Neural progenitor cell (in vitro differentiated cells): ENCODE measurements at regions not wholly inside any gene's neighbourhood (a gene's known extent, or its start where the extent isn't known, plus 50 kb on each side); places are given as distances from the start of the nearest gene placed in this dataset.
A peak's percentile ranks its signal among the peaks of the same experiment; 100 is the strongest.

Experiments used
- DNase-seq: peaks from one replicate; pipeline ENCODE4 v3.0.0-alpha.2; 2016; ENCODE audit warnings: low spot score
- H2AFZ ChIP-seq: fragments of 200-600 bp; sonication (generic); replicated peaks from 2 replicates; pipeline ENCODE4 v1.6.1; 2016; ENCODE audit warnings: antibody characterized with exemption
- H3F3A ChIP-seq: fragments of 200-600 bp; sonication (generic); 2 replicates; pipeline ENCODE4 v1.6.1; 2016; ENCODE audit warnings: antibody characterized with exemption, low read depth
- H3K27ac ChIP-seq: fragments of 200-600 bp; sonication (generic); 2 replicates; pipeline ENCODE4 v1.5.1; 2016; ENCODE audit warnings: mild to moderate bottlenecking
- H3K27me3 ChIP-seq: fragments of 200-600 bp; sonication (generic); 2 replicates; pipeline ENCODE4 v1.6.1; 2016; ENCODE audit warnings: mild to moderate bottlenecking, moderate library complexity
- H3K36me3 ChIP-seq: fragments of 200-600 bp; sonication (generic); 2 replicates; pipeline ENCODE4 v1.5.1; 2016
- H3K4me1 ChIP-seq: fragments of 200-600 bp; sonication (generic); 2 replicates; pipeline ENCODE4 v1.6.1; 2016; ENCODE audit warnings: mixed run types
- H3K4me2 ChIP-seq: fragments of 200-600 bp; sonication (generic); 2 replicates; pipeline ENCODE4 v1.6.1; 2016
- H3K4me3 ChIP-seq: fragments of 200-600 bp; sonication (generic); 2 replicates; pipeline ENCODE4 v1.5.1; 2016
- H3K79me2 ChIP-seq: fragments of 200-600 bp; sonication (generic); 2 replicates; pipeline ENCODE4 v1.6.1; 2016; ENCODE audit warnings: low read depth
- H3K9ac ChIP-seq: fragments of 200-600 bp; sonication (generic); 2 replicates; pipeline ENCODE4 v1.6.1; 2016
- H3K9me3 ChIP-seq: fragments of 200-600 bp; sonication (generic); 2 replicates; pipeline ENCODE4 v1.5.1; 2016; ENCODE audit warnings: low read depth
- H4K20me1 ChIP-seq: fragments of 200-600 bp; sonication (generic); 2 replicates; pipeline ENCODE4 v1.6.1; 2016; ENCODE audit warnings: low read depth
- H3K27ac Mint-ChIP-seq: 3 replicates; pipeline ENCODE4 v1.8.0; 2021; ENCODE audit warnings: mixed read lengths
- H3K27me3 Mint-ChIP-seq: 2 replicates; pipeline ENCODE4 v1.8.0; 2022; ENCODE audit warnings: low read depth, mild to moderate bottlenecking, inconsistent platforms, moderate library complexity, mixed read lengths; ENCODE audit not compliant: insufficient read depth
- H3K36me3 Mint-ChIP-seq: 3 replicates; pipeline ENCODE4 v1.8.0; 2021; ENCODE audit warnings: mixed read lengths
- H3K4me1 Mint-ChIP-seq: 3 replicates; pipeline ENCODE4 v1.8.0; 2021; ENCODE audit warnings: mixed read lengths
- H3K4me3 Mint-ChIP-seq: 3 replicates; pipeline ENCODE4 v1.8.0; 2021; ENCODE audit warnings: mild to moderate bottlenecking, moderate library complexity, mixed read lengths
- H3K9me3 Mint-ChIP-seq: 3 replicates; pipeline ENCODE4 v1.8.0; 2020; ENCODE audit warnings: mixed read lengths
- CTCF ChIP-seq: fragments of 200-600 bp; sonication (generic); IDR thresholded peaks from 2 replicates; pipeline ENCODE4 v1.5.1; 2017; ENCODE audit warnings: antibody characterized with exemption, mild to moderate bottlenecking
- EZH2 ChIP-seq: fragments of 200-600 bp; sonication (generic); IDR thresholded peaks from 2 replicates; pipeline ENCODE4 v1.6.1; 2017; ENCODE audit warnings: antibody characterized with exemption, mild to moderate bottlenecking, moderate library complexity
- EZH2phosphoT487 ChIP-seq: fragments of 200-600 bp; sonication (generic); IDR thresholded peaks from 2 replicates; pipeline ENCODE4 v1.6.1; 2017; ENCODE audit warnings: antibody characterized with exemption

GRCh38 chr2:67865917-67866316 lies 196.9 kb downstream of the C1D start:
- Histone ChIP-seq H3K4me1 (peaks cover 9% of the 10 kb centered on the region), H3K27me3 (no peaks in the 10 kb centered on the region), H3K79me2 (no peaks in the 10 kb centered on the region), H3F3A (no peaks in the 10 kb centered on the region), H4K20me1 (no peaks in the 10 kb centered on the region), H3K9me3 (no peaks in the 10 kb centered on the region), H2AFZ (peak overlapping the region; percentile 37), H3K36me3 (no peaks in the 10 kb centered on the region), H3K4me2 (no peak overlapping the region), H3K4me3 (no peak overlapping the region), H3K27ac (no peak overlapping the region), H3K9ac (no peak overlapping the region)
- Mint-ChIP-seq H3K4me1 (peaks cover 2% of the 10 kb centered on the region), H3K4me3 (no peak overlapping the region), H3K9me3 (no peaks in the 10 kb centered on the region), H3K27ac (no peak overlapping the region), H3K27me3 (no peaks in the 10 kb centered on the region), H3K36me3 (no peaks in the 10 kb centered on the region)
- no peak for DNase-seq
- no peak for TF ChIP-seq CTCF
- no peak for TF ChIP-seq EZH2
- no peak for TF ChIP-seq EZH2phosphoT487

GRCh38 chr2:67867735-67868134 lies 195.1 kb downstream of the C1D start:
- H3K4me1 Mint-ChIP-seq, result no peaks in the 10 kb centered on the region
- H3K9me3 Mint-ChIP-seq, result no peaks in the 10 kb centered on the region
- Histone ChIP-seq H3K9me3 (no peaks in the 10 kb centered on the region), H3K36me3 (no peaks in the 10 kb centered on the region), H3F3A (no peaks in the 10 kb centered on the region), H3K4me2 (no peak overlapping the region), H3K4me1 (peaks cover 9% of the 10 kb centered on the region), H3K9ac (no peak overlapping the region), H3K27me3 (no peaks in the 10 kb centered on the region), H3K27ac (no peak overlapping the region), H4K20me1 (no peaks in the 10 kb centered on the region), H3K4me3 (no peak overlapping the region), H3K79me2 (no peaks in the 10 kb centered on the region), H2AFZ (peak overlapping the region; percentile 50)
- no peaks in the 10 kb centered on the region for H3K27me3 Mint-ChIP-seq
- no peak for DNase-seq
- H3K36me3 Mint-ChIP-seq, result no peaks in the 10 kb centered on the region
- TF ChIP-seq CTCF (no peak), EZH2 (no peak), EZH2phosphoT487 (no peak)
- no peak overlapping the region for H3K4me3 Mint-ChIP-seq
- H3K27ac Mint-ChIP-seq, result no peak overlapping the region

- Mint-ChIP-seq H3K27ac (no peak overlapping the region), H3K4me1 (peaks cover under 1% of the 10 kb centered on the region), H3K4me3 (no peak overlapping the region), H3K36me3 (no peaks in the 10 kb centered on the region), H3K27me3 (no peaks in the 10 kb centered on the region), H3K9me3 (no peaks in the 10 kb centered on the region)
- H3K27me3 ChIP-seq, result no peaks in the 10 kb centered on the region
- no peaks in the 10 kb centered on the region for H3K9me3 ChIP-seq
- no peak for TF ChIP-seq EZH2phosphoT487
- TF ChIP-seq CTCF, result no peak
- no peak for TF ChIP-seq EZH2
- no peak overlapping the region for H3K4me2 ChIP-seq
- H4K20me1 ChIP-seq, result no peaks in the 10 kb centered on the region
- no peaks in the 10 kb centered on the region for H3K36me3 ChIP-seq
- H3K79me2 ChIP-seq, result no peaks in the 10 kb centered on the region
- no peak for DNase-seq
- no peak overlapping the region for H3K27ac ChIP-seq
- H3F3A ChIP-seq, result no peaks in the 10 kb centered on the region
- H3K4me3 ChIP-seq, result no peak overlapping the region
- H3K4me1 ChIP-seq, result no peaks in the 10 kb centered on the region
- no peak overlapping the region for H2AFZ ChIP-seq
- no peak overlapping the region for H3K9ac ChIP-seq
Measured at GRCh38 chr2:67871686-67872412, 191.0 kb downstream of the C1D start.
